Chondrocyte (in vitro differentiated cells): ENCODE measurements at regions not wholly inside any gene's neighbourhood (a gene's known extent, or its start where the extent isn't known, plus 50 kb on each side); places are given as distances from the start of the nearest gene placed in this dataset.

Source experiments
- DNase-seq: peaks from one replicate; pipeline ENCODE4 v3.0.0; 2021; ENCODE audit warnings: mixed read lengths, low spot score
- H3K27ac Mint-ChIP-seq: one replicate; pipeline ENCODE4 v1.8.0; 2021; ENCODE audit warnings: mild to moderate bottlenecking, moderate library complexity, mixed read lengths; ENCODE audit not compliant: unreplicated experiment
- H3K27me3 Mint-ChIP-seq: 2 replicates; pipeline ENCODE4 v1.8.0; 2021; ENCODE audit warnings: low read depth, mixed read lengths
- H3K36me3 Mint-ChIP-seq: 2 replicates; pipeline ENCODE4 v1.8.0; 2021; ENCODE audit warnings: low read depth, mixed read lengths
- H3K4me1 Mint-ChIP-seq: 2 replicates; pipeline ENCODE4 v1.8.0; 2021; ENCODE audit warnings: low read depth, mild to moderate bottlenecking, mixed read lengths
- H3K4me3 Mint-ChIP-seq: one replicate; pipeline ENCODE4 v1.8.0; 2021; ENCODE audit warnings: mild to moderate bottlenecking, moderate library complexity, mixed read lengths; ENCODE audit not compliant: unreplicated experiment
- H3K9me3 Mint-ChIP-seq: 2 replicates; pipeline ENCODE4 v1.8.0; 2021; ENCODE audit warnings: low read depth, mixed read lengths
- CTCF ChIP-seq: fragments of 200-600 bp; sonication (generic); IDR thresholded peaks from 2 replicates; pipeline ENCODE4 v1.5.0; 2021; ENCODE audit warnings: antibody characterized with exemption, mild to moderate bottlenecking, moderate library complexity

DNA sequence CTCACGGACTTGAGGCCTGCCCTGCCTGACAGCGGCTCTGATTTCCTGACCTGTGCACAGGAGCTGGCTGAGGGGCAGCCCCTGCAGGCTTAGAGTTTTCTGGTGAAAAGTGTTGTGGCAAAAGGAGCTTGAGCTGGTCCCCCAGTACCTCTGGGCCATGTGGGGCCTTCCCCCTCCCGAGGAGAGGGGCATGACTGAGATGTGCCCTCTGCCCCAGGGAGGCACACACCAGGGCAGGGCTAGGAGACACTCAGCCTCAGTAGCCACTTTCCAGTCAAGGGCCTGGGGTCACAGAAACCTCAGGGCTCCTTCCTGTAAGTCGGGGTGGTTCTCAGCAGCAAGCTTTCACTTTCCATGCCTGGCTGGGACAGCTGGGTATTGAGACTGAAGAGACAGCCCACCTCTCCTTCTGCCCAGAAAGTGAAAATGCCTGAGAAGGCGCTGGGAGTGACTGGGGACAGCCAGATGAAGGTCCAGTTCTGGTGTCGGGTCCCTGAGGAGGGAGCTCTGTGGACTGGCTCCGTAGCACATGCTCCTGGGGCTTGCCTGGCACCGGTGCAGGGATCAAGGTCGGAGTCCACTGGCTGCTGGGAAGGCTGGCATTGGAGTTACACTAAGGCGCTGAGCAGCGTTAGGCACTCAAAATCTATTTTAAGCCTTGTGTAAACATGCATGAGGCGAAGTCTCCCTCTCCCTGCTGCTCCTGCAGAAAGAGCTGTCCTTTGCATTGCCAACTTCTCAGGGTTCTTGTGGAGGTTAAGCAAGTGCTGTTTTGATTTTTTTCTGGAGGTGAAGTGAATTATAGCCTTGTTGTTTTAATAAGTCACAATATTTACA is 394.9 kb downstream of the GADD45G start:
- no peaks in the 10 kb centered on the region for H3K27me3 Mint-ChIP-seq
- peak; percentile 11 for TF ChIP-seq CTCF
- H3K9me3 Mint-ChIP-seq = no peaks in the 10 kb centered on the region
- peak overlapping the region; percentile 89 for H3K27ac Mint-ChIP-seq
- no peak for DNase-seq
- no peaks in the 10 kb centered on the region for H3K36me3 Mint-ChIP-seq
- H3K4me3 Mint-ChIP-seq = peak overlapping the region; percentile 58
- H3K4me1 Mint-ChIP-seq = peaks cover 50% of the 10 kb centered on the region

GRCh38 chr9:90000925-90001324 is 396.1 kb downstream of the GADD45G start:
- H3K27ac Mint-ChIP-seq = no peak overlapping the region
- H3K9me3 Mint-ChIP-seq = peaks cover 2% of the 10 kb centered on the region

DNA sequence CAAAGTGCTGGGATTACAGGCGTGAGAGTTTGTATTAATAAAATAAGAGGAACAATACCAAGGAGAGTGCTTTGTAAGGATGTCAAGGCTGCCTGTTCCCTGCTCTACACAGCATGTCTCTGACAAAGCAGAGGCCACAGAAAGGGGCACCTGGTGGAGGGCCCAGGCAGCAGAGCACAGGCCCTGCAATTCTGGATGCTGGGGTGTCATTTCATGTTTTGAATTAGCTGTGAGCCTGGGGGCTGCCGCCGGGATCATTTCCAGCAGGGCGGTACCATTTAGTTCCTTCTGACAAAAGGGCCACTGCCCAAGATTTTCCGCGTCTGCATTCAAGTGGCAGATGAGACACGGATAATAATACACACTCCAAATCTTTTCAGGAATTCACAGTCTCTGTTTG is 396.9 kb downstream of the GADD45G start:
- no peak for DNase-seq
- Mint-ChIP-seq H3K27me3 (no peaks in the 10 kb centered on the region), H3K27ac (no peak overlapping the region), H3K4me3 (no peak overlapping the region), H3K36me3 (peaks cover 1% of the 10 kb centered on the region), H3K4me1 (peaks cover 50% of the 10 kb centered on the region), H3K9me3 (peaks cover 2% of the 10 kb centered on the region)
- no peak for TF ChIP-seq CTCF

More at GRCh38 chr9:90000925-90001324, 396.1 kb downstream of the GADD45G start:
- Mint-ChIP-seq H3K4me1 (peaks cover 50% of the 10 kb centered on the region), H3K27me3 (no peaks in the 10 kb centered on the region), H3K4me3 (no peak overlapping the region), H3K36me3 (peaks cover 1% of the 10 kb centered on the region)
- DNase-seq = no peak
- no peak for TF ChIP-seq CTCF

DNA sequence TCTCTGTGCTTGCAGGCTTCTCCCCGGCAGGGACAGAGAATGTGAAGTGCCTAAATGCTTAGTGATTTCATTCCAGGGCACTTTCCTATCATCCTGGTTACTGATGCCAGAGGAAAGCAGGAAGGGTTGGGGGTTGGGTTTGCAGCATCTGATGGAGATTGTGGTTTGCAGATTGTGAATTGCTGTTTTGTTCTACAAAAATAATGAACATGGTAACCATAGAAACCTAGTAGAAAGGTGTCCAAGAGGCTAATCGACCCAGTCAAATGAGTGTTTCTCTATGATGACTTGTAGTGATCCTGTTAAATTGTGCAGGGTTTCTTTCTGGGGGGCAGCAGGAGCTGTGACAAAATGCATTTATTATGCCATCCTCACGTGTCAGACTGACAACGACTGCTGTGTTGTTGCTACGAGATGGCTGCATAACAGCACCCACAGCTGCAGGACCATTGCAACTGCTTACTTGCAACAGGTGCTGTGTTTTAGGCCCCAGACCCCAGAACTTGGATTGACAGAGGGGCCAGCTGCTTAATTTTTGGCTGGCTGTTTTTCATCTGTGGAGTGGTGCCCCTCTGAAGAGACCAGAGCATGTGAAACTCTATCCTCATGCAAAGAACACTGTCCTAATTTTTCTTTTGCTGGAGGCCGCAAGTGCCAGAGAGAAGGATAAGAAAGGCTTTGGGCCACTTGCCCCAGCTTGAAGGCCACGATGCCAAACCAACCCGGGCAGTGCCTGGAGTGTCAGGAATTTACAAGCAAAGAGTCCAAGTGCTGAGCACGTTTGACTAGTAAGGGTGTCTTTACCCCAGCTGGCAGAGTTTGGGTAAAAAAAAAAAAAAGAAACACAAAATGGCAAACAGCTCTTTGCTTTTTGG is 397.8 kb downstream of the GADD45G start:
- Mint-ChIP-seq H3K27ac (peak overlapping the region; percentile 49), H3K4me1 (peaks cover 58% of the 10 kb centered on the region), H3K9me3 (peaks cover 2% of the 10 kb centered on the region), H3K36me3 (peaks cover 1% of the 10 kb centered on the region), H3K27me3 (no peaks in the 10 kb centered on the region), H3K4me3 (no peak overlapping the region)
- TF ChIP-seq CTCF = no peak
- no peak for DNase-seq

DNA sequence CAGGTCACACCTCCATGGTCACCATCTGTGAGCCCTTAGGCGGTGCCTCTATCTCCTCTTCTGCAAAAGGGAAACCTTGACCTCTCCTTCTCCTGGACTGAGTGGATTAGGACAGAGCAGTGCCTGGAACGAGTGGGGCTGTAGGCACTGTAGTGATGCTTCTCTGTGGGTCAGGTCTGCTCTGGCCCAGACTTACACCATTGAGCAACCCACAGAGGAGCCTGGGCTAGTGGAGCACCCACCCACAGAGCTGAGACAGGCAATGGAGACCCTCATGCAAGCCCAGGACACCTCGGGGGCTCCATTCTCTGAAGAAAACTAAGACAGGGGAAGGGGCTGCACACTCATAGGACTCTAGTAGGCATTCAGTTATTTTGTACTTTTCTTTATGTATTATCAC is 400.6 kb downstream of the GADD45G start:
- peaks cover 52% of the 10 kb centered on the region for H3K4me1 Mint-ChIP-seq
- peaks cover 2% of the 10 kb centered on the region for H3K9me3 Mint-ChIP-seq
- no peak overlapping the region for H3K4me3 Mint-ChIP-seq
- H3K27me3 Mint-ChIP-seq = no peaks in the 10 kb centered on the region
- peaks cover 1% of the 10 kb centered on the region for H3K36me3 Mint-ChIP-seq
- no peak for DNase-seq
- no peak overlapping the region for H3K27ac Mint-ChIP-seq
- no peak for TF ChIP-seq CTCF
